IMR-90 (cell line): ENCODE measurements at regions not wholly inside any gene's neighbourhood (a gene's known extent, or its start where the extent isn't known, plus 50 kb on each side); places are given as distances from the start of the nearest gene placed in this dataset.

ENCODE experiments used
- ATAC-seq: fragments of 200-7000 bp; cut with Tn5 transposase; 2 replicates; pipeline ENCODE4 v1.9.1; 2020; ENCODE audit warnings: low read depth, mild to moderate bottlenecking, moderate library complexity
- BruUV-seq: library from RNA; stranded (reverse); fragments of 400-500 nt; replicated peaks from 2 replicates; lab custom pipeline; 2021; lab: Mats Ljungman, UMichigan
- CTCF ChIA-PET: fragments of 300-600 bp; formaldehyde crosslinking; extraction: SDS; loops from one replicate; lab custom pipeline; 2021; ENCODE audit warnings: antibody characterized with exemption; lab: Yijun Ruan, JAX
- POLR2A ChIA-PET: fragments of 300-600 bp; sonication (Branson Sonifier 250); formaldehyde crosslinking; loops from one replicate; lab custom pipeline; 2022; ENCODE audit warnings: antibody characterized with exemption; ENCODE audit not compliant: unreplicated experiment; lab: Charles Lee
- DNase-seq: peaks from one replicate; pipeline ENCODE4 v3.0.0; 2013
- H2AFZ ChIP-seq: replicated peaks from 2 replicates; pipeline ENCODE3; 2013; ENCODE audit warnings: low read length, mild to moderate bottlenecking; ENCODE audit not compliant: poor library complexity
- H2AK5ac ChIP-seq: 2 replicates; pipeline ENCODE4 v1.6.1; 2013; ENCODE audit warnings: low read depth, low read length, inconsistent platforms
- H2AK9ac ChIP-seq: replicated peaks from 2 replicates; pipeline ENCODE3; 2013; ENCODE audit warnings: mild to moderate bottlenecking, low read depth, low read length, moderate library complexity; ENCODE audit not compliant: poor library complexity
- H2BK120ac ChIP-seq: 2 replicates; pipeline ENCODE4 v1.6.1; 2013; ENCODE audit warnings: low read depth, low read length, inconsistent platforms
- H2BK15ac ChIP-seq: 3 replicates; pipeline ENCODE4 v1.6.1; 2013; ENCODE audit warnings: low read depth, low read length, inconsistent platforms
- H2BK20ac ChIP-seq: 2 replicates; pipeline ENCODE4 v1.6.1; 2013; ENCODE audit warnings: low read depth, mild to moderate bottlenecking, inconsistent platforms, low read length, moderate library complexity
- H2BK5ac ChIP-seq: 2 replicates; pipeline ENCODE4 v1.6.1; 2013; ENCODE audit warnings: mild to moderate bottlenecking, low read depth, low read length, inconsistent platforms; ENCODE audit not compliant: poor library complexity, severe bottlenecking
- H3K14ac ChIP-seq: replicated peaks from 2 replicates; pipeline ENCODE4 v1.6.1; 2013; ENCODE audit warnings: low read depth, low read length, inconsistent platforms
- H3K18ac ChIP-seq: 2 replicates; pipeline ENCODE4 v1.6.1; 2013; ENCODE audit warnings: low read depth, low read length, control low read depth
- H3K23ac ChIP-seq: 2 replicates; pipeline ENCODE4 v1.6.1; 2013; ENCODE audit warnings: low read depth, low read length, inconsistent platforms
- H3K27ac ChIP-seq: 2 replicates; pipeline ENCODE4 v1.5.1; 2013; ENCODE audit warnings: mild to moderate bottlenecking, control low read depth, low read length; ENCODE audit not compliant: insufficient read depth
- H3K27me3 ChIP-seq: 2 replicates; pipeline ENCODE4 v1.6.1; 2013; ENCODE audit warnings: low read length; ENCODE audit not compliant: control insufficient read depth, insufficient read depth
- H3K36me3 ChIP-seq: 2 replicates; pipeline ENCODE4 v1.6.1; 2013; ENCODE audit warnings: low read length, mixed read lengths; ENCODE audit not compliant: control insufficient read depth, insufficient read depth
- H3K4ac ChIP-seq: 2 replicates; pipeline ENCODE4 v1.6.1; 2013; ENCODE audit warnings: low read depth, low read length, inconsistent platforms
- H3K4me1 ChIP-seq: 2 replicates; pipeline ENCODE4 v1.6.1; 2013; ENCODE audit warnings: low read length, mixed read lengths; ENCODE audit not compliant: control insufficient read depth, insufficient read depth
- H3K4me2 ChIP-seq: 2 replicates; pipeline ENCODE4 v1.6.1; 2013; ENCODE audit warnings: low read depth, mild to moderate bottlenecking, control low read depth, low read length, moderate library complexity
- H3K4me3 ChIP-seq: 2 replicates; pipeline ENCODE4 v1.5.1; 2013; ENCODE audit warnings: low read depth, mild to moderate bottlenecking, control low read depth, low read length, moderate library complexity; ENCODE audit not compliant: insufficient read depth
- H3K56ac ChIP-seq: 2 replicates; pipeline ENCODE4 v1.6.1; 2013; ENCODE audit warnings: low read length, inconsistent platforms; ENCODE audit not compliant: insufficient read depth; ENCODE audit errors: extremely low read depth
- H3K79me1 ChIP-seq, 2 experiments: 2 replicates each; pipeline ENCODE4 v1.6.1; 2013; ENCODE audit warnings: low read length in 2 of 2, inconsistent platforms in 1 of 2, low read depth in 1 of 2
- H3K9ac ChIP-seq: 2 replicates; pipeline ENCODE4 v1.6.1; 2013; ENCODE audit warnings: low read depth, low read length, control low read depth
- H3K9me1 ChIP-seq: 2 replicates; pipeline ENCODE4 v1.6.1; 2013; ENCODE audit warnings: low read length, inconsistent platforms; ENCODE audit not compliant: insufficient read depth
- H3K9me3 ChIP-seq: 2 replicates; pipeline ENCODE4 v1.6.1; 2013; ENCODE audit warnings: low read length; ENCODE audit not compliant: control insufficient read depth, insufficient read depth
- H4K20me1 ChIP-seq: 2 replicates; pipeline ENCODE4 v1.6.1; 2013; ENCODE audit warnings: low read length, inconsistent platforms; ENCODE audit not compliant: insufficient read depth
- H4K5ac ChIP-seq: 2 replicates; pipeline ENCODE4 v1.6.1; 2013; ENCODE audit warnings: mild to moderate bottlenecking, low read depth, low read length, control low read depth
- H4K8ac ChIP-seq, 2 experiments: 2 replicates each; pipeline ENCODE4 v1.6.1; 2013; ENCODE audit warnings: low read depth in 2 of 2, low read length in 2 of 2, control low read depth in 1 of 2, inconsistent platforms in 1 of 2
- H4K91ac ChIP-seq: 2 replicates; pipeline ENCODE4 v1.6.1; 2013; ENCODE audit warnings: low read depth, low read length, inconsistent platforms; ENCODE audit not compliant: insufficient read depth
- BHLHE40 ChIP-seq: fragments of 150-350 bp; IDR thresholded peaks from 2 replicates; pipeline ENCODE4 v1.6.1; 2016; ENCODE audit warnings: mild to moderate bottlenecking, low read depth, low read length
- CHD1 ChIP-seq: IDR thresholded peaks from 2 replicates; pipeline ENCODE4 v1.6.1; 2012; ENCODE audit warnings: low read depth, low read length, improper control_type of control experiment
- FOS ChIP-seq: fragments of 150-350 bp; IDR thresholded peaks from 2 replicates; pipeline ENCODE4 v1.6.1; 2016; ENCODE audit warnings: low read depth, low read length
- MAZ ChIP-seq: IDR thresholded peaks from 2 replicates; pipeline ENCODE4 v1.6.1; 2012; ENCODE audit warnings: low read depth, mild to moderate bottlenecking, low read length, improper control_type of control experiment, moderate library complexity, borderline replicate concordance
- MXI1 ChIP-seq: IDR thresholded peaks from 2 replicates; pipeline ENCODE4 v1.6.1; 2012; ENCODE audit warnings: low read depth, mild to moderate bottlenecking, low read length, moderate library complexity, borderline replicate concordance
- NFE2L2 ChIP-seq: fragments of 150-350 bp; IDR thresholded peaks from 2 replicates; pipeline ENCODE4 v1.6.1; 2016; ENCODE audit warnings: low read depth, mild to moderate bottlenecking, low read length
- POLR2A ChIP-seq: IDR thresholded peaks from 2 replicates; pipeline ENCODE4 v1.6.1; 2012; ENCODE audit warnings: mild to moderate bottlenecking, low read depth, low read length
- RAD21 ChIP-seq: IDR thresholded peaks from 2 replicates; pipeline ENCODE4 v1.6.1; 2012; ENCODE audit warnings: low read length, improper control_type of control experiment
- RCOR1 ChIP-seq: IDR thresholded peaks from 2 replicates; pipeline ENCODE4 v1.6.1; 2012; ENCODE audit warnings: mild to moderate bottlenecking, low read length, improper control_type of control experiment; ENCODE audit not compliant: insufficient replicate concordance
- RFX5 ChIP-seq: IDR thresholded peaks from 2 replicates; pipeline ENCODE4 v1.8.0; 2012; ENCODE audit warnings: low read depth, mild to moderate bottlenecking, low read length, moderate library complexity
- SMC3 ChIP-seq: fragments of 150-350 bp; IDR thresholded peaks from 2 replicates; pipeline ENCODE4 v1.6.1; 2016; ENCODE audit warnings: low read depth, mild to moderate bottlenecking, antibody characterized with exemption, low read length, moderate library complexity
- WGBS, 2 experiments: methylation state at CpG; one replicate each; pipeline versions ENCODE4 v1.1.5 to v1.1.7; 2013; ENCODE audit warnings: missing lambda C conversion rate in 2 of 2; ENCODE audit not compliant: insufficient read length in 1 of 2; ENCODE audit errors: extremely low coverage in 2 of 2; 5-methylcytosine and 5-hydroxymethylcytosine counted together
- dilution Hi-C: fragments of 300-500 bp; cut with HindIII; formaldehyde crosslinking; loops from one replicate; pipeline ENCODE4 v1.14.3; 2018; ENCODE audit warnings: low sequenced_read_pairs; ENCODE audit not compliant: unreplicated experiment
- in situ Hi-C: fragments of 300-500 bp; cut with MboI; formaldehyde crosslinking; loops from 3 replicates; pipeline ENCODE4 v1.14.3; 2019; ENCODE audit warnings: low sequenced_read_pairs, inconsistent platforms, mixed read lengths
- intact Hi-C: fragments of 100-400 bp; cut with micrococcal nuclease; formaldehyde crosslinking; loops from 2 replicates; pipeline ENCODE4 v1.10.0; 2022
- TF ChIP-seq, protein P1 (sequence below): conservative IDR thresholded peaks from 2 replicates; pipeline ENCODE4 v1.5.1; 2012; ENCODE audit warnings: mild to moderate bottlenecking, low read depth, low read length, improper control_type of control experiment

DNA sequence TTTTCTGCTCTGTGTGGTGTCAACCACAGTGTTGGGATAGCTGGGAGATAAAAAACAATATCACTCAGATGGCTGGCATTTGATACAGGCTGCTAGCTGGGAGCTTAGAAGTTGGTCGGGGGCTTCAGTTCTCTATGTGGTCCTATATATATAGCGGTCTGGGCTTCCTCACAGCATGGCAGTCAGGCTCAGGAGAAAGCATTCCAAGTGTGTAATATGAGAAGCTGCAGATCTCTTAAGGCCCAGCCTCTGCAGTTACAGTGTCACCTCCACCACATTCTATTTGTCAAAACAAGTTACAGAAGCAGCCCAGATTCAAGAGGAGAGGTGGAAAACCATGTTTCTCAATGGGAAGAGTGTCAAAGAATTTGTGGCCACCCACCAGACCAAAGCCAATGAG lies 108.1 kb upstream of the NIPBL start:
- POLR2A ChIA-PET = no interaction called here
- intact Hi-C loops (loop anchor here (2.0 kb wide), 1 partner anchor 70 kb away; no protein-coding TSS in a partner anchor), dilution Hi-C loops (no loop called here), in situ Hi-C loops (no loop called here)
- Histone ChIP-seq H3K27me3 (no peaks in the 10 kb centered on the region), H2AK9ac (no peak overlapping the region), H3K4me2 (no peak overlapping the region), H4K8ac (no peak overlapping the region), H3K4me1 (no peaks in the 10 kb centered on the region), H3K56ac (no peak overlapping the region), H4K91ac (no peak overlapping the region), H2BK120ac (no peak overlapping the region), H2BK5ac (no peak overlapping the region), H3K18ac (no peak overlapping the region), H2BK20ac (no peak overlapping the region), H2AFZ (no peak overlapping the region), H3K79me1 (no peaks in the 10 kb centered on the region), H3K9ac (no peak overlapping the region), H3K23ac (no peak overlapping the region), H2AK5ac (no peak overlapping the region), H3K4me3 (no peak overlapping the region), H3K9me3 (no peaks in the 10 kb centered on the region), H2BK15ac (no peak overlapping the region), H3K9me1 (no peaks in the 10 kb centered on the region), H3K36me3 (no peaks in the 10 kb centered on the region), H3K27ac (no peak overlapping the region), H3K4ac (no peak overlapping the region), H4K5ac (no peak overlapping the region), H4K20me1 (no peaks in the 10 kb centered on the region), H3K14ac (no peak overlapping the region)
- ATAC-seq (no peak), DNase-seq (no peak)
- WGBS, 2 experiments = no CpG with 5 or more reads among the region's 2 CpGs
- no TSS peak for BruUV-seq
- CTCF ChIA-PET = interaction anchor here (1.0 kb wide), 1 partner anchor 24 kb away, joined by 3 read pairs; no protein-coding TSS in a partner anchor
- no peak for TF ChIP-seq RCOR1
- no peak for TF ChIP-seq FOS
- no peak for TF ChIP-seq NFE2L2
- no peak for TF ChIP-seq POLR2A
- no peak for TF ChIP-seq RAD21
- no peak for TF ChIP-seq BHLHE40
- TF ChIP-seq MAZ = no peak
- no peak for TF ChIP-seq CHD1
- no peak for TF ChIP-seq MXI1
- TF ChIP-seq, protein P1, sequence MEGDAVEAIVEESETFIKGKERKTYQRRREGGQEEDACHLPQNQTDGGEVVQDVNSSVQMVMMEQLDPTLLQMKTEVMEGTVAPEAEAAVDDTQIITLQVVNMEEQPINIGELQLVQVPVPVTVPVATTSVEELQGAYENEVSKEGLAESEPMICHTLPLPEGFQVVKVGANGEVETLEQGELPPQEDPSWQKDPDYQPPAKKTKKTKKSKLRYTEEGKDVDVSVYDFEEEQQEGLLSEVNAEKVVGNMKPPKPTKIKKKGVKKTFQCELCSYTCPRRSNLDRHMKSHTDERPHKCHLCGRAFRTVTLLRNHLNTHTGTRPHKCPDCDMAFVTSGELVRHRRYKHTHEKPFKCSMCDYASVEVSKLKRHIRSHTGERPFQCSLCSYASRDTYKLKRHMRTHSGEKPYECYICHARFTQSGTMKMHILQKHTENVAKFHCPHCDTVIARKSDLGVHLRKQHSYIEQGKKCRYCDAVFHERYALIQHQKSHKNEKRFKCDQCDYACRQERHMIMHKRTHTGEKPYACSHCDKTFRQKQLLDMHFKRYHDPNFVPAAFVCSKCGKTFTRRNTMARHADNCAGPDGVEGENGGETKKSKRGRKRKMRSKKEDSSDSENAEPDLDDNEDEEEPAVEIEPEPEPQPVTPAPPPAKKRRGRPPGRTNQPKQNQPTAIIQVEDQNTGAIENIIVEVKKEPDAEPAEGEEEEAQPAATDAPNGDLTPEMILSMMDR = no peak
- no peak for TF ChIP-seq RFX5
- TF ChIP-seq SMC3 = no peak
